Right lobe of liver (tissue), 4 donors: ENCODE measurements at regions not wholly inside any gene's neighbourhood (a gene's known extent, or its start where the extent isn't known, plus 50 kb on each side); places are given as distances from the start of the nearest gene placed in this dataset.

Source experiments
- CTCF ChIP-seq, 4 donors: fragments of 200-600 bp in 3 of 4; fragments of 450-650 bp in 1 of 4; IDR thresholded peaks; one replicate each; pipeline versions ENCODE4 v1.5.1 to v1.8.0; 2016 to 2022; ENCODE audit warnings: antibody characterized with exemption in 4 of 4, mild to moderate bottlenecking in 2 of 4
- POLR2A ChIP-seq: fragments of 450-650 bp; IDR thresholded peaks from one replicate; pipeline ENCODE4 v1.6.1; 2017; ENCODE audit warnings: antibody characterized with exemption, mild to moderate bottlenecking
- donor health status: DM: no; HTN: no; CAD: no.
- donor health status: DM: no; HTN: no; CAD: no.
- donor health status: DM: no; HTN: yes; CAD: no.

DNA sequence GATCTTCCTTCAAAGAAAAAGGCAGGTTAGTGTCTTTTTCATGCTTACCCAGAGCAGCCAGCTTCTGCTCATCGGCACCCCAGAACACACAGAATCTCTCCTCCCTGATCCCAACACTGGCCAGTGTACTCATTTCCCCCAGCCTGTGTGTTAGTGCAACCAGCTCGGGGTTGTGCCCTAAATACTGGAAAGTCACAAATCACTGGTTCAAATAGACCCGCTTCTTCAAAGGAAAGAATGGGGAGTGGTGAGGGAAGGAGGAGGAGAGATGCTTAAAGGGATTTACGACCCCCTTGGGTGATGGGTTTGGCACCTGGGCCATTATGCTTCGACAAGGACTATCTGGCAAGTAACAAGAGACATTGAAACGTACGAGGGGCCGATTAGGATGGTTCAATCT, 114.0 kb downstream of the FOXB1 start:
- no peak for TF ChIP-seq CTCF (IDR thresholded peaks at IDR 0.05)
- TF ChIP-seq POLR2A: no peak
